A673 (cell line): ENCODE measurements at regions not wholly inside any gene's neighbourhood (a gene's known extent, or its start where the extent isn't known, plus 50 kb on each side); places are given as distances from the start of the nearest gene placed in this dataset.
"Not testable (repeated sequence)": the region's sequence is repeated elsewhere in the genome, so short reads cannot be mapped to it uniquely, and the experiment has no call there.

ENCODE experiments used
- BruUV-seq: library from RNA; stranded (reverse); fragments of 400-500 nt; replicated peaks from 2 replicates; lab custom pipeline; 2021; lab: Mats Ljungman, UMichigan
- CTCF ChIA-PET: fragments of 300-600 bp; sonication (Branson Sonifier 250); formaldehyde crosslinking; loops from one replicate; lab custom pipeline; 2022; ENCODE audit warnings: antibody characterized with exemption; lab: Charles Lee
- POLR2A ChIA-PET: fragments of 300-600 bp; sonication (Branson Sonifier 250); formaldehyde crosslinking; loops from one replicate; lab custom pipeline; 2022; ENCODE audit warnings: antibody characterized with exemption; ENCODE audit not compliant: low non-redundant PET; lab: Charles Lee
- DNase-seq: peaks from one replicate; pipeline ENCODE4 v3.0.0-alpha.2; 2015; ENCODE audit warnings: low spot score
- H3K27ac ChIP-seq: fragments of 200-600 bp; sonication (generic); 2 replicates; pipeline ENCODE4 v1.5.1; 2016; ENCODE audit warnings: mixed run types, low read depth, mild to moderate bottlenecking, mixed read lengths, antibody characterized with exemption, low read length; ENCODE audit not compliant: poor library complexity, severe bottlenecking
- H3K27me3 ChIP-seq: fragments of 200-600 bp; sonication (generic); replicated peaks from 2 replicates; pipeline ENCODE4 v1.6.1; 2017; ENCODE audit warnings: mixed run types, low read depth, mild to moderate bottlenecking, mixed read lengths, antibody characterized with exemption, low read length; ENCODE audit not compliant: insufficient read depth, poor library complexity
- H3K36me3 ChIP-seq: fragments of 200-600 bp; sonication (generic); 2 replicates; pipeline ENCODE4 v1.6.1; 2016; ENCODE audit warnings: mixed run types, mild to moderate bottlenecking, mixed read lengths, antibody characterized with exemption, low read length; ENCODE audit not compliant: insufficient read depth, poor library complexity, severe bottlenecking
- H3K4me1 ChIP-seq: fragments of 200-600 bp; sonication (generic); 2 replicates; pipeline ENCODE4 v1.6.1; 2017; ENCODE audit warnings: mixed run types, mild to moderate bottlenecking, mixed read lengths, antibody characterized with exemption, low read length; ENCODE audit not compliant: insufficient read depth, poor library complexity, severe bottlenecking
- H3K4me3 ChIP-seq: fragments of 200-600 bp; sonication (generic); 2 replicates; pipeline ENCODE4 v1.5.1; 2016; ENCODE audit warnings: low read depth, mixed run types, mild to moderate bottlenecking, mixed read lengths, low read length; ENCODE audit not compliant: poor library complexity, severe bottlenecking
- H3K9me3 ChIP-seq: fragments of 200-600 bp; sonication (generic); 2 replicates; pipeline ENCODE4 v1.6.1; 2016; ENCODE audit warnings: mixed run types, low read depth, mild to moderate bottlenecking, mixed read lengths, antibody characterized with exemption, low read length; ENCODE audit not compliant: poor library complexity, severe bottlenecking
- CTCF ChIP-seq: fragments of 300-800, 200-600 bp; sonication (generic); conservative IDR thresholded peaks from 2 replicates; pipeline ENCODE4 v1.5.1; 2017; ENCODE audit warnings: low read depth, mild to moderate bottlenecking, antibody characterized with exemption, low read length, moderate library complexity, mixed read lengths
- EZH2 ChIP-seq: fragments of 200-600 bp; sonication (generic); IDR thresholded peaks from 2 replicates; pipeline ENCODE4 v1.6.1; 2017; ENCODE audit warnings: borderline replicate concordance, low read depth, mild to moderate bottlenecking, mixed read lengths, antibody characterized with exemption, low read length; ENCODE audit not compliant: poor library complexity, severe bottlenecking
- intact Hi-C: fragments of 100-400 bp; cut with micrococcal nuclease; formaldehyde crosslinking; loops from one replicate; pipeline ENCODE4 v1.10.0; 2022; ENCODE audit not compliant: unreplicated experiment

- no TSS peak for BruUV-seq
- intact Hi-C loops: no loop called here
- H3K4me3 ChIP-seq: no peak overlapping the region
- ChIA-PET POLR2A (interaction anchor here (0.6 kb wide), 1 partner anchor 1202 kb away, joined by 8 read pairs; no protein-coding TSS in a partner anchor), CTCF (no interaction called here)
- TF ChIP-seq EZH2 (no peak), CTCF (no peak)
- no peaks in the 10 kb centered on the region for H3K27me3 ChIP-seq
- H3K4me1 ChIP-seq: peaks cover 5% of the 10 kb centered on the region
- H3K27ac ChIP-seq: no peak overlapping the region
- H3K9me3 ChIP-seq: no peaks in the 10 kb centered on the region
- DNase-seq: no peak
- peaks cover 7% of the 10 kb centered on the region for H3K36me3 ChIP-seq
Measured at GRCh38 chr22:25452116-25452700, 112.3 kb upstream of the GRK3 start.

GRCh38 chr22:25453058-25453457 is 111.4 kb upstream of the GRK3 start:
- DNase-seq: no peak
- H3K36me3 ChIP-seq: peaks cover 7% of the 10 kb centered on the region
- no peaks in the 10 kb centered on the region for H3K27me3 ChIP-seq
- intact Hi-C loops: no loop called here
- H3K4me1 ChIP-seq: peaks cover 5% of the 10 kb centered on the region
- ChIA-PET CTCF (no interaction called here), POLR2A (interaction anchor here (0.6 kb wide), 1 partner anchor 1201 kb away, joined by 8 read pairs; no protein-coding TSS in a partner anchor)
- H3K4me3 ChIP-seq: no peak overlapping the region
- no peak overlapping the region for H3K27ac ChIP-seq
- H3K9me3 ChIP-seq: no peaks in the 10 kb centered on the region
- TF ChIP-seq EZH2: no peak
- TF ChIP-seq CTCF: no peak
- no TSS peak for BruUV-seq

GRCh38 chr22:25453557-25453956 is 110.9 kb upstream of the GRK3 start:
- Histone ChIP-seq H3K9me3 (no peaks in the 10 kb centered on the region), H3K27me3 (no peaks in the 10 kb centered on the region), H3K4me1 (peaks cover 5% of the 10 kb centered on the region), H3K36me3 (peaks cover 9% of the 10 kb centered on the region), H3K27ac (no peak overlapping the region), H3K4me3 (no peak overlapping the region)
- no peak for TF ChIP-seq EZH2
- TF ChIP-seq CTCF: no peak
- intact Hi-C loops: no loop called here
- ChIA-PET CTCF (no interaction called here), POLR2A (no interaction called here)
- no TSS peak for BruUV-seq
- no peak for DNase-seq

- H3K36me3 ChIP-seq: peaks cover 30% of the 10 kb centered on the region
- H3K27ac ChIP-seq, CTCF ChIA-PET, H3K4me1 ChIP-seq, intact Hi-C loops, POLR2A ChIA-PET, BruUV-seq, H3K4me3 ChIP-seq, DNase-seq, H3K9me3 ChIP-seq, H3K27me3 ChIP-seq: not testable (repeated sequence)
Measured at GRCh38 chr22:25456300-25457043, 108.0 kb upstream of the GRK3 start.

GRCh38 chr22:25458631-25459030 is 105.8 kb upstream of the GRK3 start:
- H3K9me3 ChIP-seq, DNase-seq, H3K27ac ChIP-seq, H3K4me1 ChIP-seq, H3K27me3 ChIP-seq, POLR2A ChIA-PET, BruUV-seq, intact Hi-C loops, CTCF ChIA-PET, H3K4me3 ChIP-seq: not testable (repeated sequence)
- peaks cover 32% of the 10 kb centered on the region for H3K36me3 ChIP-seq
